HCT116 (cell line): ENCODE measurements at regions not wholly inside any gene's neighbourhood (a gene's known extent, or its start where the extent isn't known, plus 50 kb on each side); places are given as distances from the start of the nearest gene placed in this dataset.

Experiments used
- ATAC-seq: fragments of 200-7000 bp; cut with Tn5 transposase; 2 replicates; pipeline ENCODE4 v1.9.1; 2020; ENCODE audit warnings: mild to moderate bottlenecking, moderate library complexity
- BruUV-seq: library from RNA; stranded (reverse); fragments of 400-500 nt; replicated peaks from 2 replicates; lab custom pipeline; 2021; lab: Mats Ljungman, UMichigan
- CTCF ChIA-PET: fragments of 300-600 bp; sonication (Branson Sonifier 250); formaldehyde crosslinking; loops from one replicate; lab custom pipeline; 2021; ENCODE audit warnings: antibody characterized with exemption; lab: Charles Lee
- POLR2A ChIA-PET: fragments of 300-600, 350-600 bp; sonication (Branson Sonifier 250); formaldehyde crosslinking; loops from one replicate; lab custom pipeline; 2021; ENCODE audit warnings: antibody characterized with exemption; lab: Charles Lee
- RAD21 ChIA-PET, 2 experiments: fragments of 300-600 bp; sonication (Branson Sonifier 250); formaldehyde crosslinking; loops; one replicate each; lab custom pipeline; 2023; ENCODE audit warnings: low total read pairs in 2 of 2; ENCODE audit not compliant: uncharacterized antibody in 2 of 2, unreplicated experiment in 2 of 2, low non-redundant PET in 1 of 2; lab: Charles Lee
- DNase-seq: peaks from one replicate; pipeline ENCODE4 v3.0.0-alpha.2; 2010; ENCODE audit warnings: low read depth, low spot score
- H2AFZ ChIP-seq: fragments of 200-600 bp; shearing (Covaris generic), sonication (generic); 2 replicates; pipeline ENCODE4 v1.6.1; 2017; ENCODE audit warnings: low read depth, mixed run types, mixed read lengths, antibody characterized with exemption, low read length; ENCODE audit not compliant: poor library complexity, severe bottlenecking
- H3K27ac ChIP-seq: 2 replicates; pipeline ENCODE4 v1.5.1; 2012; ENCODE audit warnings: low read depth, low read length
- H3K27me3 ChIP-seq: fragments of 200-600 bp; sonication (generic); 2 replicates; pipeline ENCODE4 v1.6.1; 2016; ENCODE audit warnings: mixed run types, low read length, mixed read lengths; ENCODE audit not compliant: insufficient read depth
- H3K36me3 ChIP-seq, 2 experiments: fragments of 200-500 bp in 1 of 2; fragments of 200-600 bp in 1 of 2; sonication (Bioruptor generic) in 1 of 2; sonication (generic) in 1 of 2; 2 replicates each; pipeline versions ENCODE4 v1.5.1 to v1.6.1; 2014 to 2016; ENCODE audit warnings: low read length in 2 of 2, inconsistent platforms in 1 of 2, mixed read lengths in 1 of 2, mixed run types in 1 of 2; ENCODE audit not compliant: insufficient read depth in 2 of 2, control insufficient read depth in 1 of 2
- H3K4me1 ChIP-seq, 2 experiments: fragments of 200-600 bp in 1 of 2; sonication (generic) in 1 of 2; 2 replicates each; pipeline versions ENCODE4 v1.5.1 to v1.6.1; 2012 to 2017; ENCODE audit warnings: low read length in 2 of 2, inconsistent platforms in 1 of 2, mild to moderate bottlenecking in 1 of 2, mixed read lengths in 1 of 2, mixed run types in 1 of 2, moderate library complexity in 1 of 2; ENCODE audit not compliant: insufficient read depth in 2 of 2, control insufficient read depth in 1 of 2
- H3K4me2 ChIP-seq: fragments of 200-600 bp; sonication (generic); 2 replicates; pipeline ENCODE4 v1.6.1; 2017; ENCODE audit warnings: mixed run types, low read length, mixed read lengths
- H3K4me3 ChIP-seq, 2 experiments: fragments of 200-600 bp in 1 of 2; sonication (generic) in 1 of 2; replicated peaks in 1 of 2; 2 replicates each; pipeline ENCODE4 v1.5.1; 2011 to 2016; ENCODE audit warnings: low read length in 2 of 2, control low read depth in 1 of 2, low read depth in 1 of 2, mild to moderate bottlenecking in 1 of 2, mixed read lengths in 1 of 2, mixed run types in 1 of 2
- H3K79me2 ChIP-seq: fragments of 200-600 bp; sonication (generic); 2 replicates; pipeline ENCODE4 v1.6.1; 2017; ENCODE audit warnings: mild to moderate bottlenecking, mixed run types, low read length, moderate library complexity, mixed read lengths; ENCODE audit not compliant: insufficient read depth
- H3K9ac ChIP-seq: fragments of 200-600 bp; sonication (generic); 2 replicates; pipeline ENCODE4 v1.6.1; 2016; ENCODE audit warnings: low read length, mixed read lengths
- H3K9me2 ChIP-seq: fragments of 200-600 bp; sonication (generic), shearing (Covaris generic); 2 replicates; pipeline ENCODE4 v1.6.1; 2017; ENCODE audit warnings: mixed run types, mild to moderate bottlenecking, moderate library complexity; ENCODE audit not compliant: insufficient read depth
- H3K9me3 ChIP-seq, 2 experiments: fragments of 200-500 bp in 1 of 2; fragments of 200-600 bp in 1 of 2; sonication (Bioruptor generic) in 1 of 2; sonication (generic) in 1 of 2; 2 replicates each; pipeline ENCODE4 v1.6.1; 2014 to 2017; ENCODE audit warnings: low read length in 2 of 2, mixed read lengths in 2 of 2, inconsistent platforms in 1 of 2, low read depth in 1 of 2, mild to moderate bottlenecking in 1 of 2, mixed run types in 1 of 2, moderate library complexity in 1 of 2; ENCODE audit not compliant: control insufficient read depth in 1 of 2, insufficient read depth in 1 of 2
- H4K20me1 ChIP-seq: fragments of 200-600 bp; sonication (generic), shearing (Covaris generic); 2 replicates; pipeline ENCODE4 v1.6.1; 2017; ENCODE audit warnings: mixed run types, mild to moderate bottlenecking, moderate library complexity; ENCODE audit not compliant: insufficient read depth
- CBX3 ChIP-seq: IDR thresholded peaks from 2 replicates; pipeline ENCODE4 v1.6.1; 2012; ENCODE audit warnings: low read depth
- ELF1 ChIP-seq: IDR thresholded peaks from 2 replicates; pipeline ENCODE4 v1.6.1; 2012; ENCODE audit warnings: low read depth, borderline replicate concordance
- EZH2 ChIP-seq: fragments of 200-600 bp; sonication (generic); IDR thresholded peaks from 2 replicates; pipeline ENCODE4 v1.6.1; 2017; ENCODE audit warnings: antibody characterized with exemption, mixed run types
- EZH2phosphoT487 ChIP-seq: fragments of 200-600 bp; IDR thresholded peaks from 2 replicates; pipeline ENCODE4 v1.6.1; 2018; ENCODE audit warnings: antibody characterized with exemption, borderline replicate concordance
- RAD21 ChIP-seq: IDR thresholded peaks from 2 replicates; pipeline ENCODE4 v1.6.1; 2012; ENCODE audit warnings: low read depth, mild to moderate bottlenecking
- TCF7L2 ChIP-seq: IDR thresholded peaks from 2 replicates; pipeline ENCODE4 v1.7.0; 2011; ENCODE audit warnings: borderline replicate concordance, inconsistent platforms; ENCODE audit not compliant: insufficient read depth, insufficient read length; ENCODE audit errors: extremely low read depth
- YY1 ChIP-seq: IDR thresholded peaks from 2 replicates; pipeline ENCODE4 v1.6.1; 2011; ENCODE audit warnings: low read length, low read depth, moderate library complexity, mild to moderate bottlenecking; ENCODE audit not compliant: insufficient replicate concordance; ENCODE audit errors: extremely low read depth
- ZNF274 ChIP-seq: fragments of 200-500 bp; sonication (Bioruptor generic); IDR thresholded peaks from 2 replicates; pipeline ENCODE4 v1.6.1; 2014; ENCODE audit warnings: mild to moderate bottlenecking, low read depth, low read length, inconsistent platforms
- intact Hi-C: fragments of 100-400 bp; cut with micrococcal nuclease; formaldehyde crosslinking; loops from 2 replicates; pipeline ENCODE4 v1.10.0; 2022
- TF ChIP-seq, protein P1 (sequence below): IDR thresholded peaks from 2 replicates; pipeline ENCODE4 v1.6.1; 2012; ENCODE audit warnings: low read depth
- TF ChIP-seq, protein P2 (sequence below): IDR thresholded peaks from 2 replicates; pipeline ENCODE4 v1.6.1; 2011; ENCODE audit warnings: mild to moderate bottlenecking, low read length, moderate library complexity; ENCODE audit not compliant: insufficient replicate concordance; ENCODE audit errors: extremely low read depth
- TF ChIP-seq, protein P3 (sequence below): IDR thresholded peaks from 2 replicates; pipeline ENCODE4 v1.6.1; 2012

DNA sequence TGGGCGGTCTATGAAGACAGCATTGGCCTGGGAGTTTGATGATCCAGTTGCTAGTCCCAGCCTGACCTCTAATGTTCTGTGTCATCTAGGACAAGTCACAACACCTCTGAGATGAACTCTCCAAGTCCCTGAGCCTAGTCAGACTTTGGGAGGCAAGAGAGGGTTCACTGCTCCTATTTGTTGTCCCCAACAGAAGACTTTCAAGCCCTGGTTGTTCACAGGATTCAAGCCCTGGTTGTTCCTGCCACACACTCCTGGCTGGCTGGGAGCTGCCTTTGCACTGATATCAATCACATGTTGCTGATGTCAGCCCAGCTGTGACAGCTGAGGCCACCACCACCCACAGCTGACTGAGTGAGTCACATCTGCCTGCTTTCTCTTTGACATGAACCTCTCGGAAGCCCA lies 253.2 kb upstream of the RASGEF1B start:
- Histone ChIP-seq H3K79me2 (no peaks in the 10 kb centered on the region), H3K36me3 (no peaks in the 10 kb centered on the region), H2AFZ (no peak overlapping the region), H3K9me2 (no peaks in the 10 kb centered on the region), H3K4me2 (no peak overlapping the region), H3K27me3 (0 out of 2 replicates have a peak, but pooled peaks cover 3% of the 10 kb centered on the region), H3K9ac (no peak overlapping the region), H4K20me1 (no peaks in the 10 kb centered on the region), H3K4me3 (no peak overlapping the region), H3K4me1 (no peaks in the 10 kb centered on the region), H3K27ac (no peak overlapping the region), H3K9me3 (no peaks in the 10 kb centered on the region)
- no TSS peak for BruUV-seq
- TF ChIP-seq ELF1, result no peak
- TF ChIP-seq EZH2phosphoT487, result no peak
- TF ChIP-seq ZNF274, result no peak
- no peak for TF ChIP-seq CBX3
- TF ChIP-seq EZH2, result no peak
- TF ChIP-seq YY1, result no peak
- TF ChIP-seq RAD21, result no peak
- TF ChIP-seq, protein P1, sequence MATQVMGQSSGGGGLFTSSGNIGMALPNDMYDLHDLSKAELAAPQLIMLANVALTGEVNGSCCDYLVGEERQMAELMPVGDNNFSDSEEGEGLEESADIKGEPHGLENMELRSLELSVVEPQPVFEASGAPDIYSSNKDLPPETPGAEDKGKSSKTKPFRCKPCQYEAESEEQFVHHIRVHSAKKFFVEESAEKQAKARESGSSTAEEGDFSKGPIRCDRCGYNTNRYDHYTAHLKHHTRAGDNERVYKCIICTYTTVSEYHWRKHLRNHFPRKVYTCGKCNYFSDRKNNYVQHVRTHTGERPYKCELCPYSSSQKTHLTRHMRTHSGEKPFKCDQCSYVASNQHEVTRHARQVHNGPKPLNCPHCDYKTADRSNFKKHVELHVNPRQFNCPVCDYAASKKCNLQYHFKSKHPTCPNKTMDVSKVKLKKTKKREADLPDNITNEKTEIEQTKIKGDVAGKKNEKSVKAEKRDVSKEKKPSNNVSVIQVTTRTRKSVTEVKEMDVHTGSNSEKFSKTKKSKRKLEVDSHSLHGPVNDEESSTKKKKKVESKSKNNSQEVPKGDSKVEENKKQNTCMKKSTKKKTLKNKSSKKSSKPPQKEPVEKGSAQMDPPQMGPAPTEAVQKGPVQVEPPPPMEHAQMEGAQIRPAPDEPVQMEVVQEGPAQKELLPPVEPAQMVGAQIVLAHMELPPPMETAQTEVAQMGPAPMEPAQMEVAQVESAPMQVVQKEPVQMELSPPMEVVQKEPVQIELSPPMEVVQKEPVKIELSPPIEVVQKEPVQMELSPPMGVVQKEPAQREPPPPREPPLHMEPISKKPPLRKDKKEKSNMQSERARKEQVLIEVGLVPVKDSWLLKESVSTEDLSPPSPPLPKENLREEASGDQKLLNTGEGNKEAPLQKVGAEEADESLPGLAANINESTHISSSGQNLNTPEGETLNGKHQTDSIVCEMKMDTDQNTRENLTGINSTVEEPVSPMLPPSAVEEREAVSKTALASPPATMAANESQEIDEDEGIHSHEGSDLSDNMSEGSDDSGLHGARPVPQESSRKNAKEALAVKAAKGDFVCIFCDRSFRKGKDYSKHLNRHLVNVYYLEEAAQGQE, result no peak
- TF ChIP-seq TCF7L2, result no peak
- TF ChIP-seq, protein P2, sequence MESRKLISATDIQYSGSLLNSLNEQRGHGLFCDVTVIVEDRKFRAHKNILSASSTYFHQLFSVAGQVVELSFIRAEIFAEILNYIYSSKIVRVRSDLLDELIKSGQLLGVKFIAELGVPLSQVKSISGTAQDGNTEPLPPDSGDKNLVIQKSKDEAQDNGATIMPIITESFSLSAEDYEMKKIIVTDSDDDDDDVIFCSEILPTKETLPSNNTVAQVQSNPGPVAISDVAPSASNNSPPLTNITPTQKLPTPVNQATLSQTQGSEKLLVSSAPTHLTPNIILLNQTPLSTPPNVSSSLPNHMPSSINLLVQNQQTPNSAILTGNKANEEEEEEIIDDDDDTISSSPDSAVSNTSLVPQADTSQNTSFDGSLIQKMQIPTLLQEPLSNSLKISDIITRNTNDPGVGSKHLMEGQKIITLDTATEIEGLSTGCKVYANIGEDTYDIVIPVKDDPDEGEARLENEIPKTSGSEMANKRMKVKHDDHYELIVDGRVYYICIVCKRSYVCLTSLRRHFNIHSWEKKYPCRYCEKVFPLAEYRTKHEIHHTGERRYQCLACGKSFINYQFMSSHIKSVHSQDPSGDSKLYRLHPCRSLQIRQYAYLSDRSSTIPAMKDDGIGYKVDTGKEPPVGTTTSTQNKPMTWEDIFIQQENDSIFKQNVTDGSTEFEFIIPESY, result no peak
- TF ChIP-seq, protein P3, sequence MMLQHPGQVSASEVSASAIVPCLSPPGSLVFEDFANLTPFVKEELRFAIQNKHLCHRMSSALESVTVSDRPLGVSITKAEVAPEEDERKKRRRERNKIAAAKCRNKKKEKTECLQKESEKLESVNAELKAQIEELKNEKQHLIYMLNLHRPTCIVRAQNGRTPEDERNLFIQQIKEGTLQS, result no peak
- ChIA-PET POLR2A (no interaction called here), RAD21 (no interaction called here), CTCF (no interaction called here)
- ATAC-seq (no peak), DNase-seq (no peak)
- intact Hi-C loops, result no loop called here
